ENCODE measurements at regions not wholly inside any gene's neighbourhood (a gene's known extent, or its start where the extent isn't known, plus 50 kb on each side); places are given as distances from the start of the nearest gene placed in this dataset.

GRCh38 chr13:111414341-111414740 is 93.9 kb downstream of the TEX29 start (continued):
- TF ChIP-seq USF2 (CRISPR knock-in tag; IDR thresholded peaks at IDR 0.05) (no peak), HMGXB4 (CRISPR knock-in tag; IDR thresholded peaks at IDR 0.05) (no peak), ATF3 (CRISPR knock-in tag; conservative IDR thresholded peaks at IDR 0.05) (no peak), RORB (CRISPR knock-in tag; IDR thresholded peaks at IDR 0.05) (no peak), MAX (CRISPR knock-in tag; IDR thresholded peaks at IDR 0.05) (no peak), PRDM15 (CRISPR knock-in tag; IDR thresholded peaks at IDR 0.05) (no peak), MYBL2 (CRISPR knock-in tag; IDR thresholded peaks at IDR 0.05) (no peak), ZNF416 (CRISPR knock-in tag; IDR thresholded peaks at IDR 0.05) (no peak), NFYB (CRISPR knock-in tag; conservative IDR thresholded peaks at IDR 0.05; ENCODE audit: low read depth) (no peak), NR2C2 (CRISPR knock-in tag; IDR thresholded peaks at IDR 0.05) (no peak), PREB (CRISPR knock-in tag; IDR thresholded peaks at IDR 0.05; ENCODE audit: borderline replicate concordance) (no peak), RELA (CRISPR knock-in tag; IDR thresholded peaks at IDR 0.05; ENCODE audit: borderline replicate concordance) (no peak), TCF7 (CRISPR knock-in tag; IDR thresholded peaks at IDR 0.05; ENCODE audit: low read depth) (no peak), ESRRA (CRISPR knock-in tag; IDR thresholded peaks at IDR 0.05; ENCODE audit: borderline replicate concordance) (no peak)

GRCh38 chr13:111415246-111415645 is 94.8 kb downstream of the TEX29 start:
- no peaks in the 10 kb centered on the region for H3K9me3 Mint-ChIP-seq
- TF ChIP-seq GRHL2 (CRISPR knock-in tag; IDR thresholded peaks at IDR 0.05; ENCODE audit: insufficient replicate concordance, severe bottlenecking) (no peak), ATF1 (CRISPR knock-in tag; IDR thresholded peaks at IDR 0.05) (no peak), STAT6 (CRISPR knock-in tag; conservative IDR thresholded peaks at IDR 0.05; ENCODE audit: low read depth) (no peak), ZNF232 (CRISPR knock-in tag; IDR thresholded peaks at IDR 0.05) (no peak), NFATC4 (CRISPR knock-in tag; IDR thresholded peaks at IDR 0.05) (no peak), ATF6 (CRISPR knock-in tag; IDR thresholded peaks at IDR 0.05) (no peak), PRRX2 (CRISPR knock-in tag; IDR thresholded peaks at IDR 0.05) (no peak), JAZF1 (CRISPR knock-in tag; IDR thresholded peaks at IDR 0.05) (no peak), OVOL2 (CRISPR knock-in tag; IDR thresholded peaks at IDR 0.05; ENCODE audit: borderline replicate concordance) (no peak), CDX4 (CRISPR knock-in tag; IDR thresholded peaks at IDR 0.05; ENCODE audit: borderline replicate concordance) (no peak), ZNF263 (CRISPR knock-in tag; IDR thresholded peaks at IDR 0.05; ENCODE audit: low read depth) (no peak)

More at GRCh38 chr13:111415246-111415645, 94.8 kb downstream of the TEX29 start:
- DNase-seq (ENCODE audit: low spot score) = no peak
- POLR2A ChIA-PET = no interaction called here
- H3K27ac Mint-ChIP-seq = no peak overlapping the region
- H3K4me1 Mint-ChIP-seq = peaks cover 20% of the 10 kb centered on the region
- ATAC-seq = no peak
- H3K36me3 Mint-ChIP-seq = no peaks in the 10 kb centered on the region
- CTCF ChIA-PET = interaction anchor here (1.4 to 2.6 kb wide), 2 partner anchors 12 to 14 kb away, joined by 3 to 12 read pairs; no protein-coding TSS in a partner anchor
- H3K27me3 Mint-ChIP-seq (ENCODE audit: low read depth) = peaks cover 19% of the 10 kb centered on the region
- H3K4me3 Mint-ChIP-seq = no peak overlapping the region

Measured in WTC11 (cell line).